ENCODE measurements at regions not wholly inside any gene's neighbourhood (a gene's known extent, or its start where the extent isn't known, plus 50 kb on each side); places are given as distances from the start of the nearest gene placed in this dataset.

GRCh38 chr13:110812121-110812868 lies 98.8 kb downstream of the ING1 start:
- Histone ChIP-seq H3K27me3 (ENCODE audit: control insufficient read depth in 2 of 2, insufficient read depth in 2 of 2, low read length in 2 of 2) (peaks cover 7 to 31% of the 10 kb centered on the region in 2 experiments; a peak in 3 of 5 replicates), H4K20me1 (replicated peaks; ENCODE audit: control insufficient read depth, insufficient read depth, low read length) (no peaks in the 10 kb centered on the region), H2AFZ (ENCODE audit: low read depth, low read length) (no peak overlapping the region), H3K9me3 (replicated peaks; ENCODE audit: control insufficient read depth, insufficient read depth, low read depth, low read length) (no peaks in the 10 kb centered on the region), H3K9me1 (ENCODE audit: control insufficient read depth, insufficient read depth, low read length) (no peaks in the 10 kb centered on the region), H3K9ac (ENCODE audit: insufficient read depth in 1 of 2, low read depth in 2 of 2, low read length in 2 of 2) (no peak overlapping the region), H3K79me2 (ENCODE audit: control insufficient read depth, insufficient read depth, low read length) (no peaks in the 10 kb centered on the region), H3K4me1 (replicated peaks in 1 of 2; ENCODE audit: control insufficient read depth in 2 of 2, insufficient read depth in 2 of 2, low read length in 2 of 2) (peaks cover 0 to 15% of the 10 kb centered on the region in 2 experiments; a peak in 2 of 5 replicates), H3K4me3 (no peak overlapping the region), H3K27ac (ENCODE audit: extremely low read depth, low read depth, low read length) (no peak overlapping the region), H3K4me2 (ENCODE audit: insufficient read depth, low read length) (no peak overlapping the region), H3K36me3 (ENCODE audit: control insufficient read depth, insufficient read depth, low read length) (no peaks in the 10 kb centered on the region)
- in situ Hi-C loops (cut with MboI): loop anchor here (10.0 to 25.0 kb wide), 2 partner anchors 250 to 347 kb away; no protein-coding TSS in a partner anchor
- ChIA-PET POLR2A (no interaction called here), CTCF (ENCODE audit: low intra/inter-chr PET ratio) (interaction anchor here (0.6 kb wide), 1 partner anchor 1631 kb away, joined by 3 read pairs; no protein-coding TSS in a partner anchor)
- FAIRE-seq (no peak), ATAC-seq (no peak; the same call in 2 of the 3 replicates), DNase-seq (ENCODE audit: extremely low read depth in 1 of 4, low spot score in 3 of 4) (no peak)
- WGBS (ENCODE audit: insufficient coverage, low coverage, missing lambda C conversion rate): 40% methylated on average over 34 of the region's 48 CpGs
- BruUV-seq (replicated peaks): no TSS peak
- TF ChIP-seq LCOR (CRISPR knock-in tag; IDR thresholded peaks at IDR 0.05) (no peak), KDM4B (IDR thresholded peaks at IDR 0.05; ENCODE audit: borderline replicate concordance in 2 of 2, low read depth in 1 of 2) (no peak)
- intact Hi-C loops (cut with micrococcal nuclease): loop anchor here (10.0 kb wide), 1 partner anchor 97 kb away; the partner anchor contains the start of gene ING1
